AG04449 (cell line): ENCODE measurements at regions not wholly inside any gene's neighbourhood (a gene's known extent, or its start where the extent isn't known, plus 50 kb on each side); places are given as distances from the start of the nearest gene placed in this dataset.

ENCODE experiments used
- CTCF ChIA-PET: fragments of 350-600 bp; formaldehyde crosslinking; extraction: SDS; loops from one replicate; lab custom pipeline; 2021; ENCODE audit warnings: antibody characterized with exemption; lab: Yijun Ruan, JAX
- POLR2A ChIA-PET: fragments of 400-600, 350-600 bp; formaldehyde crosslinking; extraction: SDS; loops from one replicate; lab custom pipeline; 2020; ENCODE audit warnings: antibody characterized with exemption, inconsistent platforms; lab: Yijun Ruan, JAX
- DNase-seq: peaks from one replicate; pipeline ENCODE4 v3.0.0-alpha.2; 2010; ENCODE audit warnings: low read depth, low spot score
- H3K4me3 ChIP-seq: 2 replicates; pipeline ENCODE4 v1.5.1; 2011; ENCODE audit warnings: low read depth, mild to moderate bottlenecking, control low read depth, low read length
- CTCF ChIP-seq: IDR thresholded peaks from one replicate; pipeline ENCODE4 v1.5.1; 2011; ENCODE audit warnings: mild to moderate bottlenecking, moderate library complexity, low read length, control low read depth, inconsistent platforms; ENCODE audit not compliant: insufficient read depth; ENCODE audit errors: missing control alignments

GRCh38 chr19:28169168-28169887 is 1043.6 kb downstream of the UQCRFS1 start:
- ChIA-PET POLR2A (no interaction called here), CTCF (no interaction called here)
- TF ChIP-seq CTCF = no peak
- no peak overlapping the region for H3K4me3 ChIP-seq
- no peak for DNase-seq

- CTCF ChIA-PET = no interaction called here
- no peak overlapping the region for H3K4me3 ChIP-seq
- POLR2A ChIA-PET = no interaction called here
- DNase-seq = no peak
- no peak for TF ChIP-seq CTCF
Observed at GRCh38 chr19:28168557-28168956, 1044.4 kb downstream of the UQCRFS1 start.

DNA sequence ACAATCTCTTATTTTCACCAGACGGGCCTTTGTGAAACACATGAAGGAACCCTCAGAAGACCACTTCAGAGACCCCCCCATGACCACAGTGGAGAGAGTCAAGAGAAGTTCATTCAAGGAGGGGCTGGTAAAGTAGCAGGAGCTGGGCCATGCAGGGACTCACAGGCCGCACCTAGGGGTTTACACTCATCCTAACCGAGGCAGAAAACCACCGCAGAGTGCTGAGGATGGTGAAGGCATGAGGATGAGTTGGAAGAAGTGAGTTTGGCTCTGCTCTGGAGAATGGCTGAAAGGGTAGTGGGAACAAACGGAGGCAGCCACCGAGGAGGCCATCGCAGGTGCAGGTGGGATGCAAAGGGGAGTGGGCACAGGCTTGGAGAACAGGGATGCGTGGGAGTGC is 1046.9 kb downstream of the UQCRFS1 start:
- CTCF ChIA-PET = no interaction called here

GRCh38 chr19:28164214-28164613 is 1048.7 kb downstream of the UQCRFS1 start:
- no peak overlapping the region for H3K4me3 ChIP-seq
- no peak for DNase-seq
- ChIA-PET CTCF (no interaction called here), POLR2A (no interaction called here)
- no peak for TF ChIP-seq CTCF

More for the DNA sequence above, 1046.9 kb downstream of the UQCRFS1 start:
- TF ChIP-seq CTCF = no peak
- POLR2A ChIA-PET = no interaction called here
- no peak for DNase-seq
- no peak overlapping the region for H3K4me3 ChIP-seq

DNA sequence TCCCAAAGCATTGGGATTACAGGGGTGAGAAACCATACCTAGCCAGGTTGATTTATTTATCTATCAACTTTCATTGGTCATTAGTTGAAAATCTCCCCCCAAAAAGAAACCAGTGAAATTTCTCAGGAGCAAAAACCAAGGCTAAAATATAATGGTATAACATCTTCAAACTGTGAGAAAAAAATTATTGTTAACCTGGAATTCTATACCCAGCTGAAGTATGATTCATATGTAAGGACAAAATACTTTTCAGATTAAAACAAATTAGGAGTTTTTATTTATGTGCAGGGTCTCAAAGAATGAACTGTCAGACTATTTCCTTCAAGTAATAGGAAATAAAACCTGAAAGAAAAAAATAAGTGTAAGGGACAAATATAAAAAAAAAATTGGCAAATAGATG is 1053.9 kb downstream of the UQCRFS1 start:
- no peak overlapping the region for H3K4me3 ChIP-seq
- POLR2A ChIA-PET = no interaction called here
- DNase-seq = no peak
- no peak for TF ChIP-seq CTCF
- CTCF ChIA-PET = no interaction called here

GRCh38 chr19:28155265-28155664 is 1057.7 kb downstream of the UQCRFS1 start:
- ChIA-PET POLR2A (no interaction called here), CTCF (no interaction called here)
- no peak for DNase-seq
- TF ChIP-seq CTCF = no peak
- H3K4me3 ChIP-seq = no peak overlapping the region
